B cell (primary cell): ENCODE measurements at regions not wholly inside any gene's neighbourhood (a gene's known extent, or its start where the extent isn't known, plus 50 kb on each side); places are given as distances from the start of the nearest gene placed in this dataset.

Experiments
- ATAC-seq: fragments of 200-7000 bp; cut with Tn5 transposase; one replicate; pipeline ENCODE4 v1.10.0; 2021; ENCODE audit warnings: low read depth, mild to moderate bottlenecking, moderate number of reproducible peaks, moderate library complexity
- CTCF ChIA-PET: fragments of 350-600 bp; sonication (Branson Sonifier 250); formaldehyde crosslinking; loops from one replicate; lab custom pipeline; 2021; ENCODE audit warnings: antibody characterized with exemption, inconsistent platforms; lab: Charles Lee
- POLR2A ChIA-PET: fragments of 350-600 bp; sonication (Branson Sonifier 250); formaldehyde crosslinking; loops from one replicate; lab custom pipeline; 2021; ENCODE audit warnings: antibody characterized with exemption; lab: Charles Lee
- DNase-seq: peaks from one replicate; pipeline ENCODE4 v3.0.0; 2013
- H2AFZ ChIP-seq: 2 replicates; pipeline ENCODE4 v1.6.1; 2012; ENCODE audit warnings: mild to moderate bottlenecking, low read depth, low read length; ENCODE audit not compliant: insufficient read depth, poor library complexity, severe bottlenecking
- H3K27ac ChIP-seq, 2 donors: 1 replicate in 1 of 2; 2 replicates in 1 of 2; pipeline ENCODE4 v1.5.1; 2012 to 2013; ENCODE audit warnings: low read length in 2 of 2, mild to moderate bottlenecking in 2 of 2, moderate library complexity in 1 of 2
- H3K27me3 ChIP-seq, 4 experiments: fragments of 200-600 bp in 1 of 4; sonication (generic) in 1 of 4; replicated peaks in 1 of 4; 1 replicate in 2 of 4; 2 replicates in 2 of 4; pipeline versions ENCODE4 v1.6.1 to v1.7.0; 2013 to 2016; ENCODE audit warnings: low read length in 3 of 4, mild to moderate bottlenecking in 2 of 4, mixed read lengths in 1 of 4, moderate library complexity in 1 of 4; ENCODE audit not compliant: insufficient read depth in 4 of 4, control insufficient read depth in 3 of 4; ENCODE audit errors: control extremely low read depth in 1 of 4
- H3K36me3 ChIP-seq, 2 experiments: replicated peaks in 1 of 2; 1 replicate in 1 of 2; 2 replicates in 1 of 2; pipeline versions ENCODE4 v1.6.1 to v1.7.1; 2013; ENCODE audit warnings: low read length in 1 of 2; ENCODE audit not compliant: insufficient read depth in 2 of 2, control insufficient read depth in 1 of 2; ENCODE audit errors: control extremely low read depth in 1 of 2, extremely low read depth in 1 of 2
- H3K4me1 ChIP-seq, 2 donors: fragments of 200-600 bp in 1 of 2; sonication (generic) in 1 of 2; 1 replicate in 1 of 2; 2 replicates in 1 of 2; pipeline versions ENCODE4 v1.5.1 to v1.6.1; 2013 to 2017; ENCODE audit warnings: low read length in 2 of 2; ENCODE audit not compliant: control insufficient read depth in 2 of 2, insufficient read depth in 2 of 2
- H3K4me2 ChIP-seq: replicated peaks from 2 replicates; pipeline ENCODE3; 2012; ENCODE audit warnings: mild to moderate bottlenecking, low read depth, low read length; ENCODE audit not compliant: poor library complexity, severe bottlenecking
- H3K4me3 ChIP-seq, 5 experiments: fragments of 200-600 bp in 1 of 5; sonication (generic) in 1 of 5; 1 replicate in 3 of 5; 2 replicates in 2 of 5; pipeline versions ENCODE4 v1.5.1 to v1.7.0; 2011 to 2016; ENCODE audit warnings: low read length in 4 of 5, mild to moderate bottlenecking in 4 of 5, low read depth in 2 of 5, control low read depth in 1 of 5, moderate library complexity in 1 of 5; ENCODE audit not compliant: insufficient read depth in 1 of 5; ENCODE audit errors: control extremely low read depth in 1 of 5, extremely low read depth in 1 of 5
- H3K79me2 ChIP-seq: fragments of 200-600 bp; sonication (generic); one replicate; pipeline ENCODE4 v1.6.0; 2016; ENCODE audit warnings: low read length; ENCODE audit not compliant: control insufficient read depth, insufficient read depth
- H3K9ac ChIP-seq: fragments of 200-600 bp; sonication (generic); 2 replicates; pipeline ENCODE4 v1.6.1; 2017; ENCODE audit warnings: mild to moderate bottlenecking, low read length, moderate library complexity
- H3K9me3 ChIP-seq, 3 donors: one replicate each; pipeline versions ENCODE4 v1.6.1 to v1.7.1; 2013; ENCODE audit warnings: low read length in 2 of 3; ENCODE audit not compliant: control insufficient read depth in 2 of 3, insufficient read depth in 1 of 3; ENCODE audit errors: control extremely low read depth in 1 of 3
- H4K20me1 ChIP-seq: 2 replicates; pipeline ENCODE4 v1.6.0; 2012; ENCODE audit warnings: mild to moderate bottlenecking, low read length; ENCODE audit not compliant: insufficient read depth, control insufficient read depth, poor library complexity, severe bottlenecking
- H3K27ac Mint-ChIP-seq: one replicate; pipeline ENCODE4 v1.8.0; 2021; ENCODE audit warnings: mixed read lengths
- H3K27me3 Mint-ChIP-seq: one replicate; pipeline ENCODE4 v1.8.0; 2021; ENCODE audit warnings: mixed read lengths
- H3K4me1 Mint-ChIP-seq: one replicate; pipeline ENCODE4 v1.8.0; 2021; ENCODE audit warnings: mixed read lengths
- H3K4me3 Mint-ChIP-seq: one replicate; pipeline ENCODE4 v1.8.0; 2021; ENCODE audit warnings: mixed read lengths
- H3K9me3 Mint-ChIP-seq: one replicate; pipeline ENCODE4 v1.8.0; 2022; ENCODE audit warnings: mixed read lengths; ENCODE audit not compliant: insufficient read depth
- EZH2 ChIP-seq: IDR thresholded peaks from 2 replicates; pipeline ENCODE4 v1.6.1; 2012; ENCODE audit warnings: borderline replicate concordance, low read depth, mild to moderate bottlenecking, moderate library complexity, low read length; ENCODE audit not compliant: insufficient read depth, poor library complexity, severe bottlenecking
- WGBS: methylation state at CpG from one replicate; pipeline ENCODE4 v1.1.5; 2013; ENCODE audit warnings: missing lambda C conversion rate; ENCODE audit not compliant: insufficient coverage; 5-methylcytosine and 5-hydroxymethylcytosine counted together
- intact Hi-C: fragments of 100-400 bp; cut with micrococcal nuclease; formaldehyde crosslinking; loops from one replicate; pipeline ENCODE4 v1.10.0; 2022
- TF ChIP-seq, protein P1 (sequence below): fragments of 200-600 bp; IDR thresholded peaks from one replicate; pipeline ENCODE4 v1.8.0; 2022; ENCODE audit warnings: antibody characterized with exemption, mild to moderate bottlenecking

DNA sequence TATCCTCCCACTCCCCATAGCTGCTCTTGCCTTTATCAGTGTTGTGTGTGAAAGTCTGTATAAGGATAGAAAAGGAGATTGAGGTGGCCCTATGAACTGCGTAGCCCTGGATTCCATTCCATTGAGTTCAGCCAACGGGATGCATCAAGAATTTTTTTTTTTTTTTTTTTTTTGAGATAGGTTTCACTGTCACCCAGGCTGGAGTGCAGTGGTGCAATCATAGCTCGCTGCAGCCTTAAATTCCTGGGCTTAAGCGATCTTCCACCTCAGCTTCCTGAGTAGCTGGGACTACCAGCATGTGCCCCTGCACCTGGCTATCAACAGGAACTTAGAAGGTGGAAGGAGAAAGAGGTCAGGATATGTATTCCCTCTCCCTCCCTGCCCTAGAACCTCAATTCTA, 187.2 kb upstream of the SPRY1 start:
- Histone ChIP-seq H3K4me1 (no peaks in the 10 kb centered on the region), H3K9ac (no peak overlapping the region), H3K4me3 (no peak overlapping the region), H3K4me2 (no peak overlapping the region), H3K36me3 (peaks cover 0 to 2% of the 10 kb centered on the region in 2 experiments), H4K20me1 (no peaks in the 10 kb centered on the region), H2AFZ (no peak overlapping the region), H3K79me2 (no peaks in the 10 kb centered on the region), H3K9me3 (peaks cover 0 to 3% (median 0%) of the 10 kb centered on the region in 3 donors), H3K27me3 (no peaks in the 10 kb centered on the region), H3K27ac (no peak overlapping the region)
- Mint-ChIP-seq H3K4me3 (no peak overlapping the region), H3K4me1 (no peaks in the 10 kb centered on the region), H3K9me3 (no peaks in the 10 kb centered on the region), H3K27me3 (no peaks in the 10 kb centered on the region), H3K27ac (no peak overlapping the region)
- ChIA-PET CTCF (no interaction called here), POLR2A (no interaction called here)
- intact Hi-C loops = no loop called here
- no peak for TF ChIP-seq EZH2
- TF ChIP-seq, protein P1, sequence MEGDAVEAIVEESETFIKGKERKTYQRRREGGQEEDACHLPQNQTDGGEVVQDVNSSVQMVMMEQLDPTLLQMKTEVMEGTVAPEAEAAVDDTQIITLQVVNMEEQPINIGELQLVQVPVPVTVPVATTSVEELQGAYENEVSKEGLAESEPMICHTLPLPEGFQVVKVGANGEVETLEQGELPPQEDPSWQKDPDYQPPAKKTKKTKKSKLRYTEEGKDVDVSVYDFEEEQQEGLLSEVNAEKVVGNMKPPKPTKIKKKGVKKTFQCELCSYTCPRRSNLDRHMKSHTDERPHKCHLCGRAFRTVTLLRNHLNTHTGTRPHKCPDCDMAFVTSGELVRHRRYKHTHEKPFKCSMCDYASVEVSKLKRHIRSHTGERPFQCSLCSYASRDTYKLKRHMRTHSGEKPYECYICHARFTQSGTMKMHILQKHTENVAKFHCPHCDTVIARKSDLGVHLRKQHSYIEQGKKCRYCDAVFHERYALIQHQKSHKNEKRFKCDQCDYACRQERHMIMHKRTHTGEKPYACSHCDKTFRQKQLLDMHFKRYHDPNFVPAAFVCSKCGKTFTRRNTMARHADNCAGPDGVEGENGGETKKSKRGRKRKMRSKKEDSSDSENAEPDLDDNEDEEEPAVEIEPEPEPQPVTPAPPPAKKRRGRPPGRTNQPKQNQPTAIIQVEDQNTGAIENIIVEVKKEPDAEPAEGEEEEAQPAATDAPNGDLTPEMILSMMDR = no peak
- no peak for DNase-seq
- WGBS = 100% methylated on average over 3 of the region's 4 CpGs
- no peak for ATAC-seq

DNA sequence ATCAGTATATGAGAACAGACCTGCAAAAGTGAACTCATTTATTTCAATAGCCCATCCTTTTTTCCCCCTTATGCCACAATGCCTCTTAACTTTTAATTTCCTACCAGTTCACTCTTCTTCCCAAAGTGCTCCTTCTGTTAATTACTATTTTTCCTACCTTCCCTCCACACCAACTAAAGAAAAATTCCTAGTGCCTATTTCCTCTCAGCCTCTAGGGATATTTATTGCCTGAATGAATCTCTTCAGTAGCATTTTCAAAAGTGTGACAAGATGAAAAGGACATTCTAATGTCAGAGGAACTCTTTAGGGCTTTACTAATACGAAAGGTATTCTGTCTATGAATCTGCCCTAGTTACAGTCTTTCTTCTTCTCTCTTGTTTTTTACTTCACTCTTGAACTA, 181.1 kb upstream of the SPRY1 start:
- no peak overlapping the region for H2AFZ ChIP-seq
- no peak overlapping the region for H3K27ac Mint-ChIP-seq
- H3K27me3 Mint-ChIP-seq = no peaks in the 10 kb centered on the region
- no peak overlapping the region for H3K4me3 ChIP-seq
- peaks cover 0 to 2% of the 10 kb centered on the region in 2 experiments for H3K36me3 ChIP-seq
- no peak overlapping the region for H3K4me2 ChIP-seq
- ChIA-PET CTCF (no interaction called here), POLR2A (no interaction called here)
- no peaks in the 10 kb centered on the region for H3K79me2 ChIP-seq
- no peaks in the 10 kb centered on the region for H3K9me3 Mint-ChIP-seq
- H3K9me3 ChIP-seq = no peaks in the 10 kb centered on the region
- no peaks in the 10 kb centered on the region for H3K4me1 Mint-ChIP-seq
- ATAC-seq (no peak), DNase-seq (no peak)
- no peak for TF ChIP-seq EZH2
- TF ChIP-seq, protein P1 = no peak
- no peaks in the 10 kb centered on the region for H3K4me1 ChIP-seq
- no peak overlapping the region for H3K27ac ChIP-seq
- H3K9ac ChIP-seq = no peak overlapping the region
- intact Hi-C loops = no loop called here
- H3K4me3 Mint-ChIP-seq = no peak overlapping the region
- no peaks in the 10 kb centered on the region for H3K27me3 ChIP-seq
- no peaks in the 10 kb centered on the region for H4K20me1 ChIP-seq
- WGBS = no CpG with 5 or more reads among the region's 1 CpG
